Panc1 (cell line): ENCODE measurements at regions not wholly inside any gene's neighbourhood (a gene's known extent, or its start where the extent isn't known, plus 50 kb on each side); places are given as distances from the start of the nearest gene placed in this dataset.

Source experiments
- ATAC-seq: fragments of 200-7000 bp; cut with Tn5 transposase; 2 replicates; pipeline ENCODE4 v1.9.1; 2020; ENCODE audit warnings: mild to moderate bottlenecking, moderate library complexity
- BruUV-seq: library from RNA; stranded (reverse); fragments of 400-500 nt; replicated peaks from 2 replicates; lab custom pipeline; 2021; lab: Mats Ljungman, UMichigan
- CTCF ChIA-PET: fragments of 300-600 bp; sonication (Branson Sonifier 250); formaldehyde crosslinking; loops from one replicate; lab custom pipeline; 2022; ENCODE audit warnings: antibody characterized with exemption; lab: Charles Lee
- POLR2A ChIA-PET: fragments of 300-600 bp; sonication (Branson Sonifier 250); formaldehyde crosslinking; loops from one replicate; lab custom pipeline; 2022; ENCODE audit warnings: antibody characterized with exemption; lab: Charles Lee
- DNase-seq: peaks from one replicate; pipeline ENCODE4 v3.0.0-alpha.2; 2010; ENCODE audit warnings: low read depth, low spot score
- H3K27ac ChIP-seq: 2 replicates; pipeline ENCODE4 v1.5.1; 2011; ENCODE audit warnings: mild to moderate bottlenecking, low read length, inconsistent platforms
- H3K27me3 ChIP-seq: fragments of 200-500 bp; sonication (Bioruptor generic); 2 replicates; pipeline ENCODE4 v1.6.0; 2014; ENCODE audit warnings: low read length, inconsistent platforms; ENCODE audit not compliant: control insufficient read depth, insufficient read depth
- H3K36me3 ChIP-seq: fragments of 200-500 bp; sonication (Bioruptor generic); 2 replicates; pipeline ENCODE4 v1.5.1; 2014; ENCODE audit warnings: inconsistent platforms, mild to moderate bottlenecking, low read length, moderate library complexity; ENCODE audit not compliant: control insufficient read depth, insufficient read depth
- H3K4me1 ChIP-seq: 2 replicates; pipeline ENCODE4 v1.5.1; 2011; ENCODE audit warnings: inconsistent platforms, mild to moderate bottlenecking, low read length, moderate library complexity; ENCODE audit not compliant: control insufficient read depth, insufficient read depth
- H3K4me3 ChIP-seq, 2 experiments: 2 replicates each; pipeline ENCODE4 v1.5.1; 2011 to 2012; ENCODE audit warnings: low read depth in 2 of 2, low read length in 2 of 2, mild to moderate bottlenecking in 2 of 2, inconsistent platforms in 1 of 2, moderate library complexity in 1 of 2
- H3K9me3 ChIP-seq: fragments of 200-500 bp; sonication (Bioruptor generic); 2 replicates; pipeline ENCODE4 v1.5.1; 2014; ENCODE audit warnings: low read depth, mild to moderate bottlenecking, inconsistent platforms, low read length, moderate library complexity; ENCODE audit not compliant: control insufficient read depth, insufficient read depth
- POLR2AphosphoS5 ChIP-seq: IDR thresholded peaks from 2 replicates; pipeline ENCODE4 v1.6.1; 2012; ENCODE audit warnings: mild to moderate bottlenecking, low read depth, low read length, moderate library complexity
- SIN3A ChIP-seq: IDR thresholded peaks from 2 replicates; pipeline ENCODE4 v1.6.1; 2012; ENCODE audit warnings: low read depth, mild to moderate bottlenecking, low read length, moderate library complexity, borderline replicate concordance; ENCODE audit not compliant: insufficient read depth
- TCF7L2 ChIP-seq: IDR thresholded peaks from 2 replicates; pipeline ENCODE4 v1.6.1; 2011; ENCODE audit warnings: mild to moderate bottlenecking, low read depth, low read length, inconsistent platforms
- in situ Hi-C: cut with HindIII; loops from 2 replicates; pipeline ENCODE4 v1.10.0; 2016; ENCODE audit warnings: low sequenced_read_pairs, low pct_unique_long_range_greater_than_20kb
- intact Hi-C: fragments of 100-400 bp; cut with micrococcal nuclease; formaldehyde crosslinking; loops from one replicate; pipeline ENCODE4 v1.10.0; 2022; ENCODE audit not compliant: unreplicated experiment
- TF ChIP-seq, protein P1 (sequence below), 2 experiments: IDR thresholded peaks; 2 replicates each; pipeline ENCODE4 v1.6.1; 2011 to 2012; ENCODE audit warnings: low read depth in 2 of 2, control low read depth in 1 of 2, low read length in 1 of 2, mild to moderate bottlenecking in 1 of 2, moderate library complexity in 1 of 2; ENCODE audit not compliant: insufficient read depth in 1 of 2
- TF ChIP-seq, protein P2 (sequence below): fragments of 450-650 bp; IDR thresholded peaks from 2 replicates; pipeline ENCODE4 v1.5.1; 2017; ENCODE audit warnings: mild to moderate bottlenecking

DNA sequence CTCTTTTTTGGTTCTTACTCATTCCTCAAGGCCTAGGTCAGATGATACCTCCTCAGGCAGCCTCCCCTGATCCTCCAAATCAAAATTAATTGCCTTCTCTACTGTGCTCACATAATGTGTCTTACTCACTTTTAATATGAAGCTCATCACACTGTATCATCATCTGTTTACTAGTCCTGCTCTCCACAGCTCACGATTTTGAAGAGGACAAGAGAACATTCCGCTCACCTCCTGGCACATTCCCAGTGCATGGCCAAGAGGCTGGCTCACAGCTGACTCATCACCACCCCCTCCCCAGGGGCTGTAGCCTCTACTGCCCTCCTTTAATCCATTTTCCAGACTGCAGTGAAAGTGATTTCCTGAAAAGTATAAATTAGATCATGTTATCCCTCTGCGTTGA, 133.1 kb downstream of the ALDH8A1 start:
- ChIA-PET POLR2A (no interaction called here), CTCF (no interaction called here)
- BruUV-seq: no TSS peak
- no peak overlapping the region for H3K27ac ChIP-seq
- H3K36me3 ChIP-seq: no peaks in the 10 kb centered on the region
- H3K4me1 ChIP-seq: no peaks in the 10 kb centered on the region
- H3K9me3 ChIP-seq: no peaks in the 10 kb centered on the region
- H3K27me3 ChIP-seq: no peaks in the 10 kb centered on the region
- TF ChIP-seq POLR2AphosphoS5 (no peak), TCF7L2 (no peak), SIN3A (no peak)
- TF ChIP-seq, protein P1, sequence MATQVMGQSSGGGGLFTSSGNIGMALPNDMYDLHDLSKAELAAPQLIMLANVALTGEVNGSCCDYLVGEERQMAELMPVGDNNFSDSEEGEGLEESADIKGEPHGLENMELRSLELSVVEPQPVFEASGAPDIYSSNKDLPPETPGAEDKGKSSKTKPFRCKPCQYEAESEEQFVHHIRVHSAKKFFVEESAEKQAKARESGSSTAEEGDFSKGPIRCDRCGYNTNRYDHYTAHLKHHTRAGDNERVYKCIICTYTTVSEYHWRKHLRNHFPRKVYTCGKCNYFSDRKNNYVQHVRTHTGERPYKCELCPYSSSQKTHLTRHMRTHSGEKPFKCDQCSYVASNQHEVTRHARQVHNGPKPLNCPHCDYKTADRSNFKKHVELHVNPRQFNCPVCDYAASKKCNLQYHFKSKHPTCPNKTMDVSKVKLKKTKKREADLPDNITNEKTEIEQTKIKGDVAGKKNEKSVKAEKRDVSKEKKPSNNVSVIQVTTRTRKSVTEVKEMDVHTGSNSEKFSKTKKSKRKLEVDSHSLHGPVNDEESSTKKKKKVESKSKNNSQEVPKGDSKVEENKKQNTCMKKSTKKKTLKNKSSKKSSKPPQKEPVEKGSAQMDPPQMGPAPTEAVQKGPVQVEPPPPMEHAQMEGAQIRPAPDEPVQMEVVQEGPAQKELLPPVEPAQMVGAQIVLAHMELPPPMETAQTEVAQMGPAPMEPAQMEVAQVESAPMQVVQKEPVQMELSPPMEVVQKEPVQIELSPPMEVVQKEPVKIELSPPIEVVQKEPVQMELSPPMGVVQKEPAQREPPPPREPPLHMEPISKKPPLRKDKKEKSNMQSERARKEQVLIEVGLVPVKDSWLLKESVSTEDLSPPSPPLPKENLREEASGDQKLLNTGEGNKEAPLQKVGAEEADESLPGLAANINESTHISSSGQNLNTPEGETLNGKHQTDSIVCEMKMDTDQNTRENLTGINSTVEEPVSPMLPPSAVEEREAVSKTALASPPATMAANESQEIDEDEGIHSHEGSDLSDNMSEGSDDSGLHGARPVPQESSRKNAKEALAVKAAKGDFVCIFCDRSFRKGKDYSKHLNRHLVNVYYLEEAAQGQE (IDR thresholded peaks at IDR 0.05; ENCODE audit: insufficient read depth in 1 of 2, low read depth in 2 of 2, low read length in 1 of 2): no peak
- DNase-seq (no peak), ATAC-seq (no peak)
- H3K4me3 ChIP-seq: no peak overlapping the region
- in situ Hi-C loops: no loop called here
- intact Hi-C loops: no loop called here

DNA sequence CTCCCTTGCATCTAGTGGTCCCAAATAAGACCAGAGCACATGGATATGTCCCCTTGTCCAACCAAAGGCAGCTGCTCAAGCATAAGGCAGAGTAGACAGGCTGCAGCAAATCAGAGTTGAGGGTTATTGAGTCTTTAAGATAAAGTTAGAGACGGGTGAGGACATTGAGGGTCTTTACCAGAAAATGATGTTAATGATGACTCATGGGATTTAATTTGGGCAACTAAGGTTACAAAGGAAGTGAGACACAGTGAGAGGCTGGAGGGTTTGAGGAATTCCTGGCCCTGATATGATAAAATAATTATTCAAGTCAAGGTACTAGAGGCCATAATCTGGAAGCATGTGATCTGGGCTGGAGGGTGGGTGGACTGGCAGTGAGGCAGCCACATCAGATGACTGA, 133.6 kb downstream of the ALDH8A1 start:
- CTCF ChIA-PET: no interaction called here

More for the DNA sequence above, 133.6 kb downstream of the ALDH8A1 start:
- H3K4me1 ChIP-seq: no peaks in the 10 kb centered on the region
- intact Hi-C loops (no loop called here), in situ Hi-C loops (no loop called here)
- H3K36me3 ChIP-seq: no peaks in the 10 kb centered on the region
- H3K4me3 ChIP-seq: no peak overlapping the region
- no peaks in the 10 kb centered on the region for H3K27me3 ChIP-seq
- BruUV-seq: no TSS peak
- TF ChIP-seq POLR2AphosphoS5: no peak
- TF ChIP-seq, protein P2, sequence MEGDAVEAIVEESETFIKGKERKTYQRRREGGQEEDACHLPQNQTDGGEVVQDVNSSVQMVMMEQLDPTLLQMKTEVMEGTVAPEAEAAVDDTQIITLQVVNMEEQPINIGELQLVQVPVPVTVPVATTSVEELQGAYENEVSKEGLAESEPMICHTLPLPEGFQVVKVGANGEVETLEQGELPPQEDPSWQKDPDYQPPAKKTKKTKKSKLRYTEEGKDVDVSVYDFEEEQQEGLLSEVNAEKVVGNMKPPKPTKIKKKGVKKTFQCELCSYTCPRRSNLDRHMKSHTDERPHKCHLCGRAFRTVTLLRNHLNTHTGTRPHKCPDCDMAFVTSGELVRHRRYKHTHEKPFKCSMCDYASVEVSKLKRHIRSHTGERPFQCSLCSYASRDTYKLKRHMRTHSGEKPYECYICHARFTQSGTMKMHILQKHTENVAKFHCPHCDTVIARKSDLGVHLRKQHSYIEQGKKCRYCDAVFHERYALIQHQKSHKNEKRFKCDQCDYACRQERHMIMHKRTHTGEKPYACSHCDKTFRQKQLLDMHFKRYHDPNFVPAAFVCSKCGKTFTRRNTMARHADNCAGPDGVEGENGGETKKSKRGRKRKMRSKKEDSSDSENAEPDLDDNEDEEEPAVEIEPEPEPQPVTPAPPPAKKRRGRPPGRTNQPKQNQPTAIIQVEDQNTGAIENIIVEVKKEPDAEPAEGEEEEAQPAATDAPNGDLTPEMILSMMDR: no peak
- no peak for TF ChIP-seq TCF7L2
- TF ChIP-seq SIN3A: no peak
- TF ChIP-seq, protein P1 (IDR thresholded peaks at IDR 0.05; ENCODE audit: insufficient read depth in 1 of 2, low read depth in 2 of 2, low read length in 1 of 2): no peak
- DNase-seq (no peak), ATAC-seq (no peak)
- POLR2A ChIA-PET: no interaction called here
- H3K27ac ChIP-seq: no peak overlapping the region
- H3K9me3 ChIP-seq: no peaks in the 10 kb centered on the region
